Raji (cell line): ENCODE measurements at regions not wholly inside any gene's neighbourhood (a gene's known extent, or its start where the extent isn't known, plus 50 kb on each side); places are given as distances from the start of the nearest gene placed in this dataset.

Experiments used
- POLR2A ChIP-seq: IDR thresholded peaks from 2 replicates; pipeline ENCODE4 v1.6.1; 2011; ENCODE audit warnings: low read depth, low read length, control low read depth; ENCODE audit not compliant: insufficient read depth

DNA sequence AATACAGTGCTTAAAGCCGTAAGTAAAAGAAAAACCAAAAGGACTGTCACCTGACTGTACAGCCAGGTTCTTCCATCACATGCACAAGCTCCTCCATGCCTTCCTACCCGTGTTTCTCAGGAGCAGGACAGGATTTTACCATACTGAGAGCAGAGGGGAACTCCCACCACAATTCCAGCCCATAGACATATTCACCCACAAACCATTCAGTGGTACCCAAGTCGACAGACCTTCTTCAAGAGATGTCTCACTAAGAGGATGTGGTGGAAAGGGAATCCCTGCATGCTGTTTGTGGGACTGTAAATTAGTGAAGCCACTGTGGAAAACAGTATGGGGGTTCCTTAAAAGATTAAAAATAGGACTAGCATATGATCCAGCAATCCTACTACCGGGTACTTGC lies 66.9 kb upstream of the DOCK9 start:
- TF ChIP-seq POLR2A = no peak

DNA sequence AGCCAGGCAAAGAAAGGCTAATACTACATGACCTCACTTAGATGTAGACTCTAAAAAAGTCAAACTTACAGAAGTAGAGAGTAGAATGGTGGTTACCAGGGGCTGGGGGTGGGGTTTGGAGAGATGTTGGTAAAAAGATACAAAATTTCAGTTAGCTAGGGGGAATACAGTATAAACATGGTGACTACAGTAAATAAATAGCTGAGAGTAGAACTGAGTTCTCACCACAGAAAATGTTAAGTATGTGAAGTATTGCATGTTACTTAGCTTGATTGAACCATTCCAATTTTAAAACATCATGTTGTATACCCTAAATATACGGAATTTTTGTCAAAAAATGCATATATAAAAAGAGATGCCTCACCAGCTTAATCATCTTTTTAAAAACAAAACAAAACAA lies 67.5 kb upstream of the DOCK9 start:
- TF ChIP-seq POLR2A = no peak

DNA sequence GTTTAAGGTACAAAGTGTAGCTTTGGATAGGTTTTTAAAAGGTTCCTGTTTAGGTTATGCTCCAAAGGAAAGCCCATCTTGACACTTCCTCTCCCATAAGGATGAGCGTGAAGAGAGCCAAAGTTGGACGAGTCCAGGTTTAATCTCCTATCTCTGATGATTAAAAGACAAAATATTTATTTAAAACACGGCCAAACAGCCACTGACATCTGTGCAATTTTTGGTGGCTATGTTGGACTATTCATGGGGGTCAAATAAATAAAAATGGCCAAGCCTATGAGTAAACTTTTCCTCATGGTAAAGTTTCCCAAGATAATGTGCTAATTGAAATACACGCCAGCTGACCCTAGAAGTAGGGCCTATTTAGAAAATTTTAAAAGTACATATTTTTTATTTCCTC lies 69.0 kb upstream of the DOCK9 start:
- no peak for TF ChIP-seq POLR2A

DNA sequence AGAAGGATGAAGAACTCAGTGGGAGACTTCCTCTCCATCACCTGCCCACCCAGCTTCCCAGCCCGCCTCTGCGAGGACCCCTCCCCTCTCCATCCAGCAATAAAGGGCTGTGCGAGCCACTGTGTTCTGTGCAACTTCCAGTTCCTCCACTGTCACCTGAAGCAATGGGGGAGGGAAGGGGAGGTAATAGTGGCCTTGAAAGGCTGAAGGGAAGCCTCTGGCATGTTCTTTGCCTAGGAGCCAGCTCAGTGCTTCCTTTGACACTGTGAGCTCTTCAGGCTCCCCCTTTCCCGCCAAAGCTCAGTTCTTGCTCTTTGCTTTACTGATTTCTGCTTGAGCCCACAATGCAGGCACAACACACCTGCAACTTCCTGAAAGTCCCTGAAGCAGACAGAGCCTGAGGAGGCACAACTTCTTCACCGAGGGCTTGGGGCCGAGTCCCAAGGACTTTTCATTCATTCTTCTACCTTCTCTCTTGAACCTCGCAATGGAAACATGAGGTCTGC lies 73.2 kb upstream of the DOCK9 start:
- no peak for TF ChIP-seq POLR2A

DNA sequence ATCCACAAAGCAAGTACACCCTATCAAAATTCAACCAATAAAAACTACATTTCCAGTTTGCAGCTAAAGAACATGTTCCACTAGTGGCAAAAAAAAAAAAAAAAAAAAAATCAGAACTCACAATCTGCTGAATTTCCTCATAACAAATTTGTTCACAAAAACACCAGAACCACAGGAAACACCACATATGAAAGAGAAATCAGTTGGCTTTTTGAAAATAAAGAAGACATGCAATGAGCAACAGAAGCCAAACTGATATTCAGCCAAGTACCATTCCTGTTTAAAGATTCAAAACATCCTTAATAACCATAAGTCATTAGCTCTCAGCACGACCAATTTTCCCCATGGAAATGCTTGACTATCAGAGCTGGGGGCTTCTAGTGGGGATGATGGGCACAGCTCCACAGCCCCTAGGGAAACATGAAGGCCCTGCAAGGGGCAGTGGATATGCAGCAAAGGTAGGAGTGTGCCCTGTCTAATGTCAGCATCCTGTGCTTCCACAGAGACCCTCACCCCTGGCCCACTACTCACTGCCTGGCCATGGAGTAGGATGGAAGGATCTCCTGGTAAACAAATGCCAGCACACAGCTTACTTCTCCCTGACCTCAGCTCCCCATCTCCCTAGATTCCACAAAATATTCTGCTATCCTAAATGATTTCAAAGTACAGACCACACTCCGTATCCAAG lies 74.0 kb upstream of the DOCK9 start:
- TF ChIP-seq POLR2A = no peak

DNA sequence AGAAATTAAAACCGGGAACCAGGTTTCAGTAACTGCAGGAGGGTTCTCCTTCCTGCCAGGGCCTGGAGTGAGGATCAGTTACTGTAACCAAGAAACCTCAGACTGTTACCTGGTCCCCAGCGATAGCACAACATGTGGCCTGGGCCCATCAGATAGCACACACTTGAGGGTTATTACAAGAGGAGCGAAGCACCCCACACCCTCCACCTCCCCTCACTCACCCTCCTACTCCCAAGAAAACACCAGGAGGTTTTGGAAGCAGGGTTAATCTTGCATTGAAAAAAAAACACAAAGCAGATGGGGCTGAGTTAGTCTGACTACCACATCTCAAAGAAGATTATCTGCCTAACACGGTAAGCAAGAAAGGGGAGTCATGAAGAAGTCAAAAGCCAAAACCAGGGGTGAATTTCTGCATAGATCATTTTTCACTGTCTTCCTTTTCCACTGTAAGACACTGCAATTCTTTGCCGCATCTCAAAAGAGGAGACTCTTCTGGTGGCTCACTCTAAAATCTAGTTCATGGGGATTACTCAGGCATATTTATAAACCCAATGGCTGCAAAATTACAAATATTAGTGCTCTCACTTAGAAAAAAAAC lies 75.9 kb upstream of the DOCK9 start:
- no peak for TF ChIP-seq POLR2A

DNA sequence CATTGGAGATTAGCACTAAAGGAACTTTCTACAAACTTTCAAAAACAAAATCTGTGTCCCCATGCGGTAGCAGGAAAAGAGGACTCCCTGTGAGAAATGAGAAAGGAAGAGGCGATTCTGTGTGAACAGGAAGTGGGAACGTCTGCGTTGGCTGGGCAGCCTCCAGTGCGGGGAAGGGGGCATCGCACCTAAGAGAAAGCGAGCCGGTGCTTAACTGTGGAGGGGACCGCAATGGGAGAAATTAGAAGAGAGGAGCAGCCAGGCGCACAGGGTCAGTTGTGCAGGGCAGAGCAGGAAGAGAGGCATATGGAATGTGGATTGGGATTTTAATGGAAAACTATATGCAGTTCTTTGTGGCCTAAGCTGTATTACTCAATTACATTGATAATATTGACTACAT lies 77.4 kb upstream of the DOCK9 start:
- TF ChIP-seq POLR2A = no peak

DNA sequence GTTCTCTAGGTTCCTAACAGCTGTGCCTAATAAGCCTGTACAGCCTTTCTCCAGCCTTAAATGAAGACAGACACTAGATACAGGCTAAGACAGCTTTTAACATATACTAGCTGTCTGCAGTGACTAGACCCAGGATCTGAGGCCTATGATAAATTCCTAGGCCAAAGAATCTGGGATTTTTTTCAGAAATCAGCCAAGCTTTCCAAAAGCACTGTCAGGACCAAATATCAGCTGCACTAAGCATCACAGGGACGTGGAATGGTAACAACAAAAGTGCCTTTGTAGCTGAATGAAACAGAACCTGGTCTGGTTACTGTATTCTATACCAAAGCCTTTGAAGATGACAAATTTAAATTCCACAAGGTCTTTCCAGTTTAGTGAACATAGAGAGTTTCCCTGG lies 77.9 kb upstream of the DOCK9 start:
- no peak for TF ChIP-seq POLR2A

DNA sequence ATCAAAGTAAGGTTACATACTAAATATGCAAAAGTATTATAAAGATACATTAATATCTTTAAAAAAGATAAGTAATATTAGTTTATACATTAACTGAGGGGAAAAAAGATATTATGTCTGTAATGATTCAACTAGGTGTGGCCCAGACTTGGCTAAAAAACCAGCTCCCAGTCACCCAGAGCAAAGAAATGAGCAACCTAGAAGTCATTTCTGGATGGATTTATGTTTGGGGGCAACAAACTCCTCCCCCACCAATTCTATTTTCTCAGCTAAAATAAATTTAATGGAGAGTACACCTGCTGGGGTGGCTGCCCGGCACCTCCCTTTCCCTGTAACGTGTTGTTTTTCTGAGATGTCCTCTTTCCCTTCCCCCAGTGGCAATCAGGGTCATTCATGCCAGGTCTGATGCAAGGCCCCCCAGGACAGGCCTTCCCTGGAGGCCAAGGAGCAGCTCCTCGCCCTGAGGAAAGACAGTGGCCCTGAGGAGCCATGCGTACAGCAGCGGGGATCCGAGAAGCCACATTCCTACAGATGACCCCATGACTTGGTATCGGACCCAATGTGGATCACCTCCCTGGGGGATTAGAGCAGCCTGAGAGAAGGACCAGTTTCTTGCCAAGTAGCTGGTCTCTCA lies 78.6 kb upstream of the DOCK9 start:
- no peak for TF ChIP-seq POLR2A

DNA sequence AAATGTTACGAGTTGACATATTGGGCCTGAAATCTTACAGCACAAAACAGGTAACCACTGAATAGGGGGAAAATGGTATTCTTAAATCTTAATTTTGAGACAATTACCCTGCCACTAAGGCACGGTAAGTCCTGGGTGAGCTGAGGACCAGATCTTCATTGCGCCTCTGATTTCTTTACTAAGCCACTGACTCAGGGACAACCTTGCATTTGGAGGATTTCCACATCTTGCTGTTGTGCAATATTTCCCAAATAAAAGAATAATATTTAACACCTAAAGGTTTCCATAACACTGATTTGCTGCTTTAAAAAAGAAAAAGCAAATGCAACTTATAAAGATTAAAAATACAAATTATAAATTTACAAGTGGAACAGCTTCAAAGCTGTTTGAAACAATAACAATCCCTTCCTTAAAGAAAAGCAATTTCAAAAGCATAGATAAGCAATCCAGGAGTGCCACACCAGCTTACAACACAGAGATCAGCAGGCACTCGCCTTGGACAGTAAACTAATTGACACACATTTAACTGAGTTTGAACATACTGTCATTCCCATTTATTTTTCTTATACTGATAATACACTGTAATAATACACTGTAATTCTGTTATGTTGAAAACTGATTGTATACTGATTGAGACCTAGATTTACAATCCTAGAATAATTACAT lies 79.6 kb upstream of the DOCK9 start:
- TF ChIP-seq POLR2A = no peak

DNA sequence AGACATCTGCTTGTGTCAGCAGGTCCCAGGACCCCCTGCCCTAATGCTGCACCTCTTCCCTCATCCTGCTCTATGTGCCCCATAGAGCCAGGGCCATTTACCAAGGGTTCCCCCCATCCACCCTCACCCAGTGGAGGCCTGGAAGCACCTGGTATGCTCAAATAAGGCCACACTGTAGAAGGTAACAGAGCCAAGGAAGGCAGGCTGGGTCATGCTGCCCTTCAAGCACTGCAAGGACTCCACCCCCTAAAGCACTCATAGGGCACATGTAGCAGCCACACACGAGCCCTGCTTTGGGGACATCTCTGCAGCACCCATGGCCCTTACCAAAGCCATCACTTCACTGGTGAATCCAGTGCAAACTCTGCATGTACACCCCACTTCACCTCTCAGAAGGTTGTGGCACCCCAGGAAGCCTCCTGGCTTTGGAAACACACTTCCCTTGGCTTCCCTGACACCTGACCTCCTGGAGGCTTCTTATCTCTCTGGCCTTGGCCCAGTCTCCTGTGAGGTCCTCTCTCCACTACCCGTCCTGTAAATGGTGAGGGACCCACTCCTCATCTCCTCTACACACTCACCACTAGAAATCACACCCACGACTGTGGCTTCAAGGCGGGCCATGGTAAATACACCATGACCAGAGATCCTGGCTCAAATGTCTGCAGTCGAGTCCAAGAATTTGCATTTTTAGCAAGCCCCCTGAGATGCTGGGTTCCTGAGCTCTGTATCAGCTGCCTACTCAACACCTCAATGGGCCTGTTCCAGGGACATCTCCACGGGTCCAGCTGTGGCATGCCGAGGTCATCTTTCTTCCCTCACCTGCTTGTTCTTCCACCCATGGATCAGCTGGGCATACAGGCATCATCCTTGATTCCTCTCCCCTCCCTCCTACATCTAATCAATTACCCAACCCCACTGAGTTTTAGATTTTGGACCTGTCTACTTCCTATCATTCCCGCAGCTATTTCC lies 80.9 kb upstream of the DOCK9 start:
- no peak for TF ChIP-seq POLR2A

DNA sequence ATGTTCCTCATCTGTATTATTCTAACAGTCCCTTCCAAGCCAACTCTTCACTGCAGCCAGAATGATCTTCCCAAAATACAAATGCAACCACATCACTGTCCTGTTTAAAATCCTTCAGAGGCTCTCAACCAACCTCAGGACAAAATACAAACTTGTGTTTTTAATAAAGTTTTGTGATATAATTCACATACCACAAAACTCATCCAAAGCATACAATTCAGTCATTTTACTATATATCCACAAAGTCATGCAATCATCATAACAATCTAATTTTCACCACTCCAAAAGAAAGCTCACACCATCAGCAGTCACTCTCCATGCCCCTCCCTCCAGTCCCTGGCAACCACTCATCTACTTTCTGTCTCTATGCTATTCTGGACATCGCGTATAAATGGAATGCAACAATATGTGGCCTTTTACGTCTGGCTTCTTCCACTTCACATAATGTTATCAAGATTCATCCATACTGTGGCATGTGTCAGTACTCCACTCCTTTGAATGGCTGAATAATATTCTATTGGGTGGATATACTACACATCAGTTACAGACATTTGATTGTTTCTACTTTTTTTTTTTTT lies 81.7 kb upstream of the DOCK9 start:
- TF ChIP-seq POLR2A = no peak

DNA sequence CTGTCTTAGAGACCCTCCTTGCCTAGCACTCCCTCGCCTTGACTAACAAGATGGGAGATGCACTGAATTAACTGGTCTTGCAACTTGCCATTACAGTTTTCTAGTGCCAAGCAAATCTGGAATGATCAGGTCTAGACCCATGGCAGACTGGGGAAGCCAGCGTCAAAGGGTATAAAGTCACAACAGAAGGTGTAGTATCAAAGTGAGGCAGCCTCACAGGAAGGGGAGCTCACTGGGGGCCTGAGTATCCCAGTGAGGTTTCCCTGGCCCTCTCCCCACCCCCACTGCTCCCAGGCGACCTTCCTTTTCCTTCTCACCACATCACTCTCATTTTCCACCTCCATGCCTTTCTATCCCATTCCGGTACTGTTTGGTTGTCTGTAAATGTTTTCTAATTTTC lies 83.5 kb upstream of the DOCK9 start:
- no peak for TF ChIP-seq POLR2A

DNA sequence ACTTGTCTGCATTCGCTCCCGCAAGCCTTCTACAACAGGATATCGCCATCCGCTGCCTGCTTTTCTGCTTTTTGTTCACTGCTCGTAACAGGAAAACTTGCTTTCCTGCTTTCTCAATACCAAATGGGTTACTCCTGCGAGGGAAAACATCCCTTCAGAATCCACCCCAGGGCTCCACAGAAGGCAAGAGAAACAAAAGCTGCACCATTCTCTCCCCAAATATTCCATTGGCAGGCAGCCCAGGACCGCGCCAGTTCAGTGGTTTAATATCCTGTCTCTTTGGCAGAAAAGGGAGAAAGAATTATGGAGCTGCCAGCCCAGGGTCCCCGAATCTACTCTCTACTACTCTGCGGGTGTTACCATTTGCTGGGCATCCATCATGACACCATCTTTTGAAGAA lies 84.7 kb upstream of the DOCK9 start:
- no peak for TF ChIP-seq POLR2A
